NCI-H187 treated with DMSO at 0.1 percent for 48 hours (cell line): ENCODE measurements at regions not wholly inside any gene's neighbourhood (a gene's known extent, or its start where the extent isn't known, plus 50 kb on each side); places are given as distances from the start of the nearest gene placed in this dataset.
A peak's percentile ranks its signal among the peaks of the same experiment; 100 is the strongest.

Experiments used
- DNase-seq: peaks from one replicate; lab custom pipeline; 2025; lab: John Stamatoyannopoulos, UW

DNA sequence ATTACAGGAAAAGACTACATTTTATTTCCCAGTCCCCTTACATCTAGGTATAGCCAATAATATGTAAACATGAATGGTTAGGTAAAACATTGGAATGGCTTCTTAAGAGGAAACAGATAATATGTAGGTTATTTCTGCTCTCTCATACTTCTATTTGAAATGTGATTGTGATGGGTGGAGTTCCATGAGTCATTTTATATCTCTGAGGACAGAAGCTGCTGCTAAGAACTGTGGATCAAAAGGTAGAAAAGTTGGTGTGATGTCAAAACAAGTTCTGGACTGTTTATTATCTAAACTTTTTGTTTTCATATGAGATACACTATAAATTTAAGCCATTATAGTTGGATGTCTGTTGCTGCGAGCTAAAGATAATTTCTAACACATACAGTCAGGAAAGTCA lies 799.4 kb upstream of the TENM4 start:
- DNase-seq: no peak

DNA sequence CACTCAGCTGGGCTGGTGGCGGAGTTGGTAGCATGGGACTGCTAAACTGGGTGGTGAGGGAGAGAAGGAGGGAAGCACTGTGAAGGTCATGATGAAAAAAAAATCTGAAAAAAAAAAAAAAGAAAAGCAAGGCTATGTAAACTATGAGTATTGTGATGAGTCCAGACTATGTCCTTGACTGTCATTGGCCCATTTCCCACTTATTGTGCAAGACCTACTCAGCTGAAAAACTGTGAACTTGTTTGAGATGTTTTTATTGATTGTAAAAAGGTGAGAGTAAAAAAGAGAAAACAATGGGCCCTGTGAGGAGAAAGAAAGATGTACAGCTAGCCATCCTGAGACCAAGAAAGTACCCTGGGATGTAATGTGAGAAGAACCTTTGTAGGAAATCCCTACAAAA lies 798.4 kb upstream of the TENM4 start:
- no peak for DNase-seq

DNA sequence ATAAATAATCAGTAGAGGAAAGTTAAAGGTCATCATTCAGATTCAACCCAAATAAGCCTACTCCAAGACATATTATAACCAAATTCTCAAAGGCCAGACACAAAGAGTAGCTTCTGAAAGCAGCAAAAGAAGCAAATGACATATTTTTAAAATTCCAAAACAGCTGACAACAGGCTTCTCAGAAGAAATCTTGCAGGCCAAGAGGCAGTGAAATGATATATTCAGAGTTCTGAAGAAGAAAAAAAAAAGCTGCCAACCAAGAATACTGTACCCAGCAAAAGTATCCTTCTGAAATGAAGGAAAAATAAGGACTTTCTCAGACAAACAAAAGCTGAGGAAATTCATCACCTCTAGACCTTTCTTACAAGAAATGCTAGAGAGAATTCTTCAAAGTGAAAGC lies 787.1 kb upstream of the TENM4 start:
- no peak for DNase-seq

DNA sequence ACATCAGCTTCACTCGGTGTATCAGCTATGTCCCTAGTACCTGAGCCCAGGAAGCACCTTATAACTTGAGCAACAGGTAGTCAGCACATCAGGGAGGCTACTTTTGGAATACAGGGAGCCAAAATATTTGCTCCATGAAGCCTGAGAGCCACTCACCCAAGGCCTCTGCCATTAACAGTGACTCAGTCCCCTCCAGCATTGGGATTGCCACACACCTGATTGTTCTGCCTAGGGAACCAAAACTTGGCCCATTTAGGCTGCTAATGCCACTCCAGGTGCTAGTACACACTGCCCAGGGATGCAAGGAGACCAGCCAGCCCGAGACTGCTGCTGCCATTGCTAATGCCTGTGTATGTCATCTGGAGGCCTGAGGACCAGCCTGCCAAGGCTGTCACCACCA lies 773.6 kb upstream of the TENM4 start:
- no peak for DNase-seq

DNA sequence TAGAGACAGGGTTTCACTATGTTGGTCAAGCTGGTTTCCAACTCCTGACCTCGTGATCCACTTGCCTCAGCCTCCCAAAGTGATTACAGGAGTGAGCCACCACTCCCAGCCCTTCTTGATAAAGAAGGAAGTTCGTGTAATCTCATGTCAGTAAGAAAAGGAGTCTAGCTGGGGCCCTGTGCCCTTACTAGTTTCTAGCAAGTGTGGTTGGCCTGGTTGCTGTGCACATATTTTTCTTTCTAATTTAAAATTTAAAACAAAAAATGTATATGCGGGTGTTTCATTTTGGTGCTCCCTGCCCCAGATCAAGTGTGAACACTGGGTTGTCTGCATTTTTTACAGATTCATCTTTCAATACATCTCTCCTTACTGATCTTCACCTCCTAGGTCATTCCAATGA lies 770.8 kb upstream of the TENM4 start:
- no peak for DNase-seq

DNA sequence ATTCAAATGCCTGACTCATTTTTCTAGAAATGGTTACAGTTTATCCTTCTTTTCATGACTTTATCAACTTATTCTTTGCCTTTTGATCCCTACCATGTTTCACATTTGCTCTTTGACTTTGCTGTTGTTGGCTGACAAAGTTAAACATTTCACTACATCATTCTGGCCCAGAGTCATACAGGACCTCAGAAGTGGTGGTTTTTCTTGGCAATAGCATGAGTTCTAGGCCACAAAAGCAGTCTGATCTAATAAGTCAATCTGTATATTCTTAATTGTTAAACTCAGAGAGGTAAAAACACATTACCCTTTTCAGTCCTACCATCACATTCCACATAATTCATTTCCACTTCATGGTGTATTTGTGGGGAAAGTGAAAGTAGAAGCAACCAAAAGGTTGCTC lies 763.2 kb upstream of the TENM4 start:
- no peak for DNase-seq

DNA sequence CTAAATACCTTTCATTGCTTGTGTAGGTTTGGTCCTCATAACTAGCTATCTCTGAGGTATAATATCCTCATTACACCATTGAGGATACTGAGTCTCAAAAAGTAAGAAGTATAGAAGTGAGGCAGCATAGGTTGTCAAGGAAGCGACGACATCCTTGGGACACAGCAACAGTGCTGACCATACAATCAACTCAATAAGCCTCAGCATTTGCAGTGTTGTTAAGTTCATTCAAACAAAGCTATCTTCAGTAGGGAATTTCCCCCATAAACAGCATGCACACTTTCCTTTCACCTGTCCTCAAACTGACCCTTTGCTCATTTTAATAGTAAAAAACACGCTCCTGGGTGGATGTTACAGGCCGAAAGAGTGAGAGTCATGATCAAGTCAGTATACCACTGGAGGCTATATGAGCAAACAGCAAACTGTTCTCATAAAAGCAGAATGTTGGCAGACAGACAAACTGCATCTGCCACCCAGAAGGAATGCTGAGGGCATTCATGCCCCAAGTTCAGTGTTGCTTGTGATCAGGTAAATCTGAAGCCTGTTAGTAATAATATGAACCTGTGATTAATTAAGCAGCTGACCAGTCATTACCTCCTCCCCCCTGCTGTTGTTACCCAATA lies 756.2 kb upstream of the TENM4 start:
- no peak for DNase-seq

DNA sequence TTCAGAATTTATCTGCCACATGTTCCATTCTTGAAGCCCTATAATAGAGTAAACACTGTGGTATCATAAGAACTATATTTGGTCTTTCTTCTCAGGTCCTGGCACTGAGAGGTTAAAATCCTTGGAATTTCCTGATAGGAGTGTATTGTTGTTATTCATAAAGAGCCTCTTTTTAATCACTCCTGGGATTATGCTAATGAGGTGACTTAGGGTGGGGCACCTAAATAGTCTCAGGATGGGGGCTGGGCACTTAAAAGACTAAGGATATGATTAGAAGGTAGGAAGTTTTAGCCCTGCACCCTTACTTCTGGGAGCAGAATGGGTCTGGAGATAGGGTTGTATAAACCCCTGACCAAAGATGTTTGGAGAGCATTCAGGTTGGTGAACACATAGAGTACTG lies 755.2 kb upstream of the TENM4 start:
- no peak for DNase-seq

DNA sequence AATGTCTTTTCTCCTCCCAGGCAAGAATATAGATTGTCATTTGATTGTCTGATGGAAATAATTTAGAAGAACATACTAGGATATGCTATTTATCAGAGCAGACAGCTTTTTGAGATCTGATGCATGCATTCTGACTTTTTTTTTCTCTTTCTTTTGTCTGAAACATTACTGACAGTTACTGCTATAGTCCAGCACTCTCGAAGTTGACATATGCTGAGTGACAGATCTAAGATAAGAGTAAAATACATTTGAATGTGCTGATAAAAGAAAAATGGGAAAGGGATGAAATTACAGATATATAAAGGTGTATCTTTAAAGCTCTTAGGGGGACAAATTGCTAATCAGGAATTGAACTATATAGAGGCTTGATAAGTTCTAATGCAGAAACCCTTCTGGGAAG lies 753.8 kb upstream of the TENM4 start:
- no peak for DNase-seq

DNA sequence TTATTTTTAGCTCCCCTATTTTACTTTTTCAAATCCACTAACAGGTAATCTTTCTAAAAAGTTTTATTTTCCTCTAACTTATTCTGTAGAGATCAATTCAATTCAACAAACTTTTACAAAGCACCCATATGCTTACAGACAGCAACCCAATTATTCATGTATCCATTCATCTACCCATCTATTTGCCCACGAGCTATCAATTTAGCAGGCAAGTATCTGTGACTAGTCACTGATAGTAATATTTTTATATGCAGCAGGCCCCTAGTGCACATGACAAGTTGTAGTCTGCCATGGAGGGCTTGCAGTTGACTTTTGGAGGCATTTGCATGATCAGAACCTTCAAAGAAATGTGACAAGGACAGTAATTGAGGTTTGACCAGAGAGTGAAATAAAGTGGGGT lies 753.2 kb upstream of the TENM4 start:
- no peak for DNase-seq

GRCh38 chr11:80188076-80188627 lies 747.3 kb upstream of the TENM4 start:
- DNase-seq: no peak

DNA sequence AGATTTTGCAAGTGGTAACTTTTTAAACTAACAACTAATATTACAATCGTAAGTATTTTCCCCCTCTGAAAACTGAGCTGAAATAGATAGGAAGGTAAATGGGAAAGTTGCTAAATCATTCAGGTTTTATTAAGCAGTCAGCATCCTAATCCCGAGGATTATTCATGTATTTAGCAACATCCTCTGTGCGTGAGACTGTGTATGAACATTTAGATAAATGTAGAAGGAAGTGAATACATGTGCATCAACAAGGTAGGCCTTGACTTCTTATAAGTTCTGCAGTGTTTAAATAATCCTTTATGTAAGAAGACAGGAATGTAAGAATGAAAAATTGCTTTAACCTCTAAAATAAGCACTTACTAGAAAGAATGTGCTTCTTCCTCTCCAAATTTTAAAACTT lies 745.9 kb upstream of the TENM4 start:
- no peak for DNase-seq

GRCh38 chr11:80182901-80183300 lies 742.1 kb upstream of the TENM4 start:
- no peak for DNase-seq

DNA sequence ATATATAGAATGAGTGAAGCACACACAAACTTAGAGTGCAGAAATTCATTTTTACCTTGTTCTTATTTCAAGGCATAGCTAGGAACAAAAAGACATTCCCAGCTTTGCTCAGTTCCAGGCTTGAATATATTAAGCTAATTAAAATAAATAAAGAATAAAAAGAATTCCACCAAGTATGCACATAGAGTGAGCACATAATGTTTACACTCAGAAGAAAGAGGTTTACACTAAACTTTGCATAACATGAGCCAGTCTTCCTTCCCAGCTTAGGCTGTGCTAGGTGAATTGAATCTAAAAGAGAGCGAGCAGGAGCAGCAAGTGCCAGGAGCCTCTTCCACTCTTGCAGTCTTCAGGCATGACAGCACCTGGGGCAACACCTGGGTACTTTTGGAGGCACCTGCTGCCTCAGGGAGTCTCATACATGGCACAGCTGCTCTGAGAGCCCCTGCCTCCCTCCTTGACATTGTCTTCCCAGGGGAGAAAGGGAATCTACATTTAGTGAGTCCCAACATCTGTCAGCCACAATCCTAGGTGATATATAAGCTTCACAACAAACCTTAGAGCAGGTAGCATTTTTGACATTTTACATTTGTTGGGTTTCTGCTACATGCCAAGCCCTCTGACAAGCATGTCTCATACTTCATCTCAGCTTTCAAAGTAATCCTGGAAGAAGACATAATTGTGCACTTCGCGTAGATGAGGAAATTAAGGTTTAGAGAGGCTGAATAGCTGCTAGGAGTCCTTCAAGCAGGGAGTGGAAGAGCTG lies 732.7 kb upstream of the TENM4 start:
- peak; percentile 76 for DNase-seq

DNA sequence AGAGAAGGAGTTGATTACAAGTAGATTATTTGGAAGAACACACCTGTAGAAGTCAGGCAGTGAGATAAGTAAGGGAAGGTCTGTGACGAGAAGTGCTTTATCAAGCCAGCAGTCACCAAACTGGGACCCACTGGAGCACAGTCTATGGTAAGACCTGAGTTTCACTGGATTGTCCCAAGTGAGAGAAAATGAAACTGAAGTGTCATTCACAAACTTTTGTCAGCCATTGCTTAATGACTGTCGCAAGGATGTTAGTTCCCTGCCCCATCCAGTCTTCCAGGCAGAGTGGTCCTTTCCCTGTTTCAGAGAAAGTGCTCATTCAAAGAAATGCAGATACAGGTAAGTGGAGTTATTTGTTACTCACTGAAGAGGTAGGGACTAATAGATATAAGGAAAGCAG lies 728.0 kb upstream of the TENM4 start:
- DNase-seq: no peak

- DNase-seq: no peak
Measured at GRCh38 chr11:80167766-80168165, 726.9 kb upstream of the TENM4 start.

DNA sequence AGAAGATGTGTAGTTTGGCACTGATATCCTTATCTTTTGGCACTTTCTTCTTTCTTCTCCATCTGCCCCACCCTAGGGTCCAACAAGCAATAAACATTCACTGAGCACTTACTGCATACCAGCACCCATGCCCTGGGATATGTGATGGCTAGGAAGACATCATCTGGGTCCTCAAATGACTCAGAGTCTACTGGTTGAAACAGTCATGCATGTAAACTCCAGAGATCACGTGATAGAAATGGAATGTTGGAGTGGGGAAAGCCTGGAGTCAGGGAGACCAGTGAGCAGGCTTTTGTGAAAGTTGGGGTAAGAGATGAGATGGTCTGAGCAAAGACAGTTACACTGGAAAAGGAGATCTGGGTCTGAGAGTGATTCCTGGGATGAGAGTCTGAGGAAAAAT lies 724.9 kb upstream of the TENM4 start:
- DNase-seq: no peak

- no peak for DNase-seq
Measured at GRCh38 chr11:80163441-80163840, 722.6 kb upstream of the TENM4 start.

- no peak for DNase-seq
Measured at GRCh38 chr11:80163011-80163410, 722.2 kb upstream of the TENM4 start.

DNA sequence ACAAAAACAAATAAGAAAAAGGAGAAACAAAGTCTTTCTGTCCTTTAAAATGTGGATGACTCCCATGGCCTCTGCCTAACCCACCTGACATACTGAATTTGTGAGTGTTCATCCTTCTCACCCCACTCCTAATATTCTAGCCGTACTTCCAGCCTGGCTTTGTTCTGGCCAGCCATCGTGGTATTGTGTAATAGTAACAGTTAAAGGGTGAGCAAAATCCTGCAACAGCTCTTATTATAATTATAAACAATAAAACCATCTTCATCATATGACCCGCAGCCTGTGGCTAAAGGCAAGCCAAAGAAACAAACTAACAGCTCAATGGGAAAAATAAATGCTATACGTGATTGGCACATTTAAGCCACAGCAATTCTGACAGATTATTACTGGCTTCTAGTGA lies 721.6 kb upstream of the TENM4 start:
- no peak for DNase-seq

DNA sequence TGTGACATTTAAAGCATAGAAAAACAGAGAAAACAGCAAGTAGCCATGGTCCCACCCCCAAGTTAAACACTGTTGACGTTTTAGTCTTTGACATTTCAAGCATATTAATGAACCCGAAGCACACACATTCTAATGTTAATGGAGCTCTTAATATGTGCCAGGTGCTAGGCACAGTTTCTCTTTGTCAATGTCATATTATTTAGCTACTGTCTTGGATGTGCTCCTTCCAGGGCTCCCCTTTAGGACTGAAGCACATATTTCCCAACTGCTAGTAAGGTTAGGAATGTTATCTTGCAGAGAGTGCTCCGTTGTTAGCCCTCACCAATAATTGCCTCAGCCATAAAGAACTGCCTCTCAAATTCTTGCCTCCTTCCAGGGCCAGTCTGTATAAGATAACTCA lies 716.6 kb upstream of the TENM4 start:
- no peak for DNase-seq

DNA sequence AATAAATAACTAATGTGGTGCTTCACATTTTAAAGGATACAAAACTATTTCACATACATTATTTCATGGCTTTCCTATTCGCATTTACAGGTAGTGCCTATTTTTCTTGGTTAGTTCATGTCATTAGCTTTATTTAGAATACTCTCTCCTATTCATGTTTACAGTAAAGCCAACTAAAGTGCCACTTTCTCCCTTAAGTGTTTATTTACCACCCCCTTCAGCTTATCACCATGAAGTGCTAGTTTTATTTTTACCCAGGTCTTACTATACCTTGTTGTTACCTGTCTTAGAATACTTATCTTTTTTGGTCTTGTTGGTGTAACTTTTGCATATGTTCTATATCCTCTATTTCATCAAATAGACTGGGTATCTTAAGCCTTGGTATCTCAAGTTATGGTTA lies 715.2 kb upstream of the TENM4 start:
- DNase-seq: no peak

GRCh38 chr11:80155412-80156017 lies 714.7 kb upstream of the TENM4 start:
- peak; percentile 71 for DNase-seq
